GM21529 (cell line): ENCODE measurements at regions not wholly inside any gene's neighbourhood (a gene's known extent, or its start where the extent isn't known, plus 50 kb on each side); places are given as distances from the start of the nearest gene placed in this dataset.

ENCODE experiments used
- ATAC-seq: cut with Tn5 transposase; IDR thresholded peaks from one replicate; pipeline ENCODE4 v1.9.1; 2021; ENCODE audit not compliant: unreplicated experiment

DNA sequence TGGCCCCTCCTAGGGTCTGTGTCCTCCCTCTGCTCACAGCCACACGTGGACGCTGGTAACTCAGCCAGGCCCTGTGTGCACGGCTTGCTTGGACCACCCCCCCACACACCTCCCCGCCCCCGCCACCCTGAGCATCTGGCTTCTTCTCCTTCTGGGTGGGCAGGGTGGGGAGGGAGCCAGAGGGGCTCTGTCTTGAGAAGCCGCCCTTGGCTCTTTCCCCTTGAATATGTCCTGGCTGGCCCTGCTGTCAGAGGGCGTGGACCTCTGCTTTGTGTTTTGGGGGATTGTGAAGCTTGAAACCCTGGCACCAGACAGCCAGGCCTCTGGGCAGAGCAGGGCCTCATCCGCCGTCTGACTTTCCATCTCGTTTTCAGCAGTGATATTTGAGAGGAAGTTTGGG is 72.1 kb downstream of the GLI2 start:
- no peak for ATAC-seq

DNA sequence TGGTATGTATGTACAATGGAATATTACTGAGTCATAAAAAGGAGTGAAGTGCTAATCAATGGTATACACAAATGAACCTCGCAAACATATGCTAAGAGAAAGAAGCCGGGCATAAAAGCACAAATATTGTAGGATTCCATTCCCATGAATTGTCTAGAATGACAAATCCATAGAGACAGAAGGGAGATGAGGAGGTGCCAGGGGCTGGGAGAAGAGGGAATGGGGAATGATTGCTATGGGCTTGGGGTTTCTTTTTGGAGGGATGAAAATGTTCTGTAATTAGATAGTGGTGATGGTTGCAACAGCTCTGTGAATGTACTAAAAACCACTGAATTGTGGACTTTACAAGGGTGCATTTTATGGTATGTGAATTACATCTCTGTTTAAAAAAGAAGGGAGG is 73.5 kb downstream of the GLI2 start:
- ATAC-seq = no peak

DNA sequence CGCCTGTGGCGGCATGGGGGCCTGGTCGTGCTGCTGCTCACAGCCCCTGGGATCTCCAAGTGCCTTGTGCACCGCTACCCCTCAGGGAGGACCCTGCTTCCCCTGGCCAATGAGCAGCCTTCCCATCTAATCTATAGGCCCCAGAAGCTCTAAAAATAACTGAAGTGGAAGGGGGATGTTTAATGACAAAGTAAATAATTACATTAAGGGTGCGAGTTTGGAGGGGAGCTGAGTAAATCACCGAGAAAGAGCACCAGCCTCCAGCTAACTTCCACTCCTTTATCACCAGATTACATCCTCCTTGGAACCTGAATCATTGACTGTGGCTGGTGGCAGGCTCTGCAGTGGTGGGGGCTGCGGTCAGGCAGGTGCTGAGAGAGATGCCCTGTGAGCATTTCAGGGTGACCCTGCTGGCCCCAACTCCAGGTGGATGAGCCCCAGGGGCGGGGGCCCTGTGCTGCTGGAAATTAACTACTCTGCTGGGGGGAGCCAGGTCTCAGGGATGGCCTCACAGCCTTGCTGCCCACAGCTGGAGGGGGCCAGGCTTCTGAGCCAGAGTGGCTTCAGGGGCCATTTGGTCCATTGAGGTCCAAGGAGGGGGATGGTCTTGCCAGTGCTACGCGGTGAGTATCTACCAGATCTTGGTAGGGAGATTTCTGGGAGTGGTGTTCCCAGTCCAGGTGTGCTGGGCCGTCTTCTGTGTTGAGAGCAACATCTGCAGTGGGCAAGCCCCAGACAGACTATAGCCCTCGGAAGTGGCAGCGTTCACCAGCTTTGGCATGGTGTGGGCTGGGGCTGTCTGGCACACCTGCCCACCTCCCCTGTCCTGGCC is 74.2 kb downstream of the GLI2 start:
- ATAC-seq = no peak

DNA sequence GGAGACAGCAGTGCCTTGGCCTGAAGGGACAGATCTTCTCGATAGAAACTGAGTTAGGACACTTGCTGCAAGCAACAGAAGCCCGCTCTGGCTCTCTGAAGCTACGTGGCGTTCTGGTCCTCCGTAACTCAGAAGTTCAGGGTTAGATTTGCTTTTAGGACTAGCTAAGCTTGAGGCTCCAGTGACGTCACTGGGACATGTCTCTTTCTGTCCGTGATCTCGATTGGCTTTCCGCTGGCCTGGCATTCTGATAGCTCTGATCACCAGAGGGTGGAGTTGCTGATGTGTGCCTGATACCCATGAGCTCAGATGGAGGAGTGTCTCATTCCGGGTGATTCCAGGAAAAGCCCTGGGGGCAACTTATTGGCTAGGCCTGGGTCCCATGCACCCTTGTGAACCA is 75.0 kb downstream of the GLI2 start:
- ATAC-seq = no peak

DNA sequence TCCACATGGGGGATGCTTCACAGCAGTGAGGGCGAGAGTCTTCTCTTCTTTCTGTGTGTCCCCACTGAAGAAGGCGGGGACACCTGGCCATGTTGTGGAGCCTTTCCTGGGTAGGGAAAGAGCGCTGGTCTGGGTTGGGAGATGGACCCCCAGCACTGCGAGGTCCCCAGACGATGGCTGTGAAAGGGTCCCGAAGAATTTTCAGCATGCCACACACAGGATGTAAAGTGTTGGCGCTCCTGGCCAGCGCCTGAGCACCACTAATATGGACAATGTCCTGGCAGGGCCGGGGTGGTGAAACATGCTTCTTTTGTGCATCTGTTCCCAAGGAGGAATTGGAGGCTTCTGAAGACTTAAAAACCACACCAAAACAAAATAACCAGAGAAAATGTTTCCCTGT is 77.2 kb downstream of the GLI2 start:
- ATAC-seq = no peak

DNA sequence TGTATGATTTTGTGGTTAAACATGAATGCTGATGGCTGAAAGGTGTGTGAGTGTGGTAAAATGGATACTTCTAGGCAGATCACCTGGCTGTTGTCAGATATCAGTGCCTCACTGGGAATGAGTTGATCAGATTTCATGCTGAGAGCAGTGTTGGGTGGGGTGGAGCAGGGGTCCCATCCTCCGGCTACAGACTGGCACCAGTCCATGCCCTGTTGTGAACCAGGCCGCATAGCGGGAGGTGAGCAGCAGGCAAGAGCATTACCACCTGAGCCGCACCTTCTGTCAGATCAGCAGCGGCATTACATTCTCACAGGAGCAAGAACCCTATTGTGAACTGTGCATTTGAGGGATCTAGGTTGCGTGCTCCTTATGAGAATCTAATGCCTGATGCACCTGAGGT is 78.7 kb downstream of the GLI2 start:
- no peak for ATAC-seq

DNA sequence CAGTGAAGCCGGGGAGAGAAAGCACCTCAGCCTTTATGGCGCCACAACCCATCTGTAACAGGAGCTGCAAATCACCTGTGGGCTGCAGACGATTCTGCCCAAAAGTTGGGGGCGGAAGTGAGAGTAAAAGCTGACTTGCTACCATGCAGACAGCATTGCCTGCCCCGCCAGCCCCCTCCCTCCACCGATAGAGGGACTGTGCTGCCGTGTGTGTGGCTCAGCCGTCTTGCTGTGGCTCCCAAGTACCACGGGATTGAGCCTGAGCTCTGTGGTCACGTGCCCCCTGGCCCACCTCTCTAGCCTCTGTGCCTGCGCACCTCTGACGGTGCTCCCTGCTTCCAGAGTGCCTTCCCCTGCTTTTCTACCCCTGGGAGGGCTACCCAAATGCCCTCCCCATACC is 79.6 kb downstream of the GLI2 start:
- ATAC-seq = no peak

DNA sequence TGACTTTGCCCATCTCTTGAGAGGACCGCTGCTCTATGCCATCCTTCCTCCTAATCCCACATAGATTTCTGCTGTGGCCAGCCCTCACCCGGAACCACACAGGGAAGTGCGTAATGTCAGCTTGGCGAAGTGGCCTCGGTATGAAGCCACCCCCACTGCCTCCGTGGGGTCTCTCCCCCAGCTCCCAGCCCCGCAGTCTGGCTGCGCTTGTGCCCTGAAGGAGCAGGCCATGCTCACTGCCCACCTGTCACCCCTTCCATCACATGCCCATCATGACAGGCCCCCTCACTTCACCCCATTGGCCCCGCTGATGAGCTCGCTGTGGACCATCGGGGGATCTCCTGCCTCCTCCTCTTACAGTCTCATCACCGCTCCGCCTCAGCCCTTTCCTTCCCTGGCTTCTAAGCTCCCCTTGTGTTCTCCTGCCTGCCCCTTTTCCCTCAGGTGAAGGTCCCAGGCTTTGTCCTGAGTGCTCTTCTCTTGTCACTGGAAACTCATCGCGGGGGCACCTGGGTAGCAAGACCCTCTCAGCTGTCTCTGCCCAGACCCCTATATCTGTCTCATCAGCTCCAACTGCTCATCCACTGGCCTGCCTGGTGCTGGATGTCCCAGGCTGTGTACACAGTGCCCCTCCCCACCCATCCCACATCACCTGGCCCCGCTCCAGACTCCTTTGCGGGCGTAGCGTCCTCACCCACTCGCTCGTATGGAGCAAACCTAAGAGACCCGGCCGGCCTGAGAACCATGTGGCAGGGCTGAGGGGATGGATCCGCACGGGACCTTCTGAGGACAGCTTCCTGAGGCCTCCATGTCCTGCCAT is 81.7 kb downstream of the GLI2 start:
- ATAC-seq = no peak

DNA sequence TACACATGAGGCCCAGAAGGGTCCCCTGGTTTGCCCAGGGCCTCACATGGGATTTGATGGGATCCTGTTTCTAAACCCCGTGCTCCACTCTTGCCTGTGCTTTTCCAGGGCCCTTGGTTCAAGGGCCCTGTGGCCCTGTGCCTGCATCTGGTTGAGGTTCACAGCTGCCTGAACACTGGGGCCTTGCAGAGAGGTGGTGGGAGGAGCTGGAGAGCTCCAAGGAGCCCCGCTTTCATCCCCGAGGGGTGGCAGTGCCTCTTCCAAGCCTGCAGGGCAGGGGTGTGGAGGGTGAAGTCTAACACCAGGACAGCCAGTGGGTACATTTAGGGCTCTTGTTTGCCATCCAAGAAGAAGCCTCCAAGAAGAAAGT is 82.3 kb downstream of the GLI2 start:
- no peak for ATAC-seq

DNA sequence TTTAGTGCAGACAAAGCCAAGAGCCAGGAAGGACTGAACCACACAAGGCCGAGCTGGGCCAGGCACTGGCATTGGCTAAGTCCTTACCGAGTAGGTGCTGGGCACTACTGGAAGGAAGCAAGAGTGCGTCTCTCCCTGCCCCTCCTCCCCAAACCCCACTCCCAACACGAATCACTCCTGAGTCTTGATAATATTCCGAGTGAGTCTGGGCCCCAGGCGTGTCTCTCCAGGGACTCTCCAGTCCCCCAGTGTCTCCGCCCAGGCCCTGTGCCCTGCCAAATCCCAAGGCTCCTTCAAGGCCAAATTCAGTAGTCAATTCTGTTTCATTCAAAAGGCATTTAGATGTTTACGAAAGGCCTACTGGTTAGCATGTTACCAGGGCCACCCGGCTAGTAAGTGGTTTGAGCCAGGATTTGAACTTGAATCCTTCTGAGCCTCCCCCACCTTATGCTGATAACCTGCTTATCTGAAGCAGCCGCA is 82.8 kb downstream of the GLI2 start:
- ATAC-seq = no peak

DNA sequence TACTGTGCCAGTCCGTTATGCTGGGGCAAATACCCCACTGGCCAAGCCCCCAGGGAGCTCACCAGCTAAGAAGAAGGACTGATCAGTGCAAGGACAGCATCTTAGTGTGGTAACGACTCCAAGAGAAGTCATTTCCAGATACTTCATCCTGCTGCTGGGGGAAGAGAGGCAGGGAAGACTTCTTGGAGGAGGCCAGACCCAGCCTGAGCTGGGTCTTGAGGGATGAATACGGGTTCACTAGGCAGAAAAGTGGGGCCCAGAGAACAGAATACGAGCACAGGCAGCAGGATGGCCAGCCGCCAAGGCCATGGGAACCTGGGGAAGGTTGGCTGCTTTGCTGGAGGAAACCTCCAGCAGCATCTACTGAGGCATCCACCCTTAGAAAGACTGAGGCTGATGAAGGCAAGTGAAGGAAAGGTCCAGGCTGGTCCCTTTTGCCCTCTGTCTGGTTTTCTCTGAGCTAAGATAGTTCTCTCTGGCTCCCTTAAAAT is 84.1 kb downstream of the GLI2 start:
- no peak for ATAC-seq

DNA sequence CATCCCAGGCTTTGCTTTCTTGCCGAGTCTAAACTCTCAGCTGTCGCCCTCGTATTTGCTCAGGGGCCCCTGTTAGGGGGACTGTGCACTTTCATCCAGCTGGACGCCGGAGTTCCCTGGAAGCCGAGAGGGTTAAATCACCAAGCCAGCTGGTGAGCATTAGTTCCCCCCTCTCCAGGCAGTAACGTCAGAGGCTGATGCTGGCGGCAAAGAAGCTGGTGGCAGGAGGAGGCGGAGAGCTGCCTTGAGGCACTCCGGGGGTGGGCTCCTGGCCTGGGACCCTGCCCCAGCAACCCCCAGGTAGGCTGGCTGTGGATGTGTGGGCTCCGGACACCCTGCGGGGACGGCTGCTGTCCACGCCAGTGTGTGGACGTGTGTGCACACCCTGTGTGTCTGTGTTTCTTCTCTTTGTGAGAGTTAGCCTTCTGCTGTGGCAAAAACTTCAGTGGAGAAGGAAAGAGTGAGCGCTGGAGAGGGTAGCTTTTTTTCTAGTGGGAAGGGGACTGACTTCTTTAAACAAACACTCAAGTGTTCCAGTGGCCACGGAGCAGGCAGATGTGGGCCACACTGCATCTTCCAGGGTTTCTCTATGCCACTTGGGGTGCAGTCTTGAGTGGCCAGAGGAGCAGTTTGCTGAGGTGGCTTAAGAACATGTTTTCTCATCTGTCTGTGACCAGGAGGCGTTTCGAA is 84.7 kb downstream of the GLI2 start:
- ATAC-seq = no peak

DNA sequence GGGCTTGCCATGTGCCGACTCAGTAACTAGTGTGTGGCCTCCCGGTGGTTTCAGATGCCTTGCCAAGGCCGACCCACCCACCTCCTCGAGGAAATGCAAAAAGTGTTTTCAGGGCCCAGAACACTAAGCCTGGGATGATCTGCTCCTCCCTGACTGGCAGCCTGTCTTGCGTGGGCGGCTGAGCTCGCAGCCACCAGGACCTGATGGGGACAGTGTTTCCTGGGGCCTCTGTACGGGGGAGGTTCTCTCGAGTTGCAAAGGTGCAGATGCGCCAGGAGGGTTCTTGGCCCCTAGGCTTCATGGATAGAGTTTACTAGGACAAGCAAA is 85.2 kb downstream of the GLI2 start:
- ATAC-seq = no peak

DNA sequence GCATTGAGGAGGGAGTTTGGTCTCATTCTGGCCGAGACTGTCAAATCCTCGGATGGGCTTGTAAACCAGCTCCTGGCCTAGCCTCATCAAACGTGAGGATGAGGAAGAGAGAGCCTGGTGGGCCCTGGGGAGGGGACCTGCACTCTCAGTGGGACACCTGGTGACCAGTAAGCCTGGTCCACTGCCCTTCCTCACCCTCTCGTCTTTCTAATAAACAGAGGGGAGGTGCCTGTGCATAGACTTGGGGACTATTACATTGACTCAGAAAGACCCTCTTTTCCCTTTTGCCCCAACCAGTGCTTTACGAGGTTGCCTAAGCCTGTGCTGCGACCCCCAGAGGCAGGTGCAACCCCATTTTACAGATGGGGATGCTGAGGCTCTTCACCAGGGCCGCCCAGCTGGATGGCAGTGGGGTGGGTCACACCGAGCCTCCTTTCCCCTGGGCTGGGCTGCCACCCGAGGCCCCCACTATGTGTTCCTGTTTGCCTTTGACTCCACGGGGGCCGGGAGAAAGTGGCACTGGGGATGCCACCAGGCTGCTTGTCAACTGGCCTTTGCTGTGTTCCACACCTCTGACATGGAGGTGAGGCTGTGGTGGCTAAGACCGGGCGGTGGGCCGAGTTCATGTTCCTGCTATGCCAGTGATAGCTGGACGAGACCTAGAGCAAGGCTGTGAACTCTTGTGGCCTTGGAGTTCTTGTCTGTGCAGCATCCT is 85.9 kb downstream of the GLI2 start:
- no peak for ATAC-seq

DNA sequence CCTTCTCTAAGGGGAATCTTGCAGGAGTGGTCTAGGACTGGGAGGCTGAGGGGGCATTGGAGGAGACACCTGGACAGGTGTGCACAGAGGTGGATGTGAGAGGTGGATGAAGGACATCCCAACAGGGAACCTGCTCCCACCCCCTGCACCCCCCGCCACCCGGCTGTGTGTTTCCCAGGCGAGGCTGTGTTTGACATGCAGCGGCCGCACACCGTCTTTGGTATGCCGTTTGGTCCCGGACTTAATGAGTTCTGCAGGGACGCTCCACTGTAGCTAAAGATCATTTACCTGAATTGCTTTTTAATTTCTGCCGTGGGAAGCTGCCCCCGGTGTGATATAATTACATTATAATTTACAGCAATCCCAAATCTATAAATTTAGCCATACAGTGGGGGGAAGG is 87.3 kb downstream of the GLI2 start:
- ATAC-seq = no peak

DNA sequence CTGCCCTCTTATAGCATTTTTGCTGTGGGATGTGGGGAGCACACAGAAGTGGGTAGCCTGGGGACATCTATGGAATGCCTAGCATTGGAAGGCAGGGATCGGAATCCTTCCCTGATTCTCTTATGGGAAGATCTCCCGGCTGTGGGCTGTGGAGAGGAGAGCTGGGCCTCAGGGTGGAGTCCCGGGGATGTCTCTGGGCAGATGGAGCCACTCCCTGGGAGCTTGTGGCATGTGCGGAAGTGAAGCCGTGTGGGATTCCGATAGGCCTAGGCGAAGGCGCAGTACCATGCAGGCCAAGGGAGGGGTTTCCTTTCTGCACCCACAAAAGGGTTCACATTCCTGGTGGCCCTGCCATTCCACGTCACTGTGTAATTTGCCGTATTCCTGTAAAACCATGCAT is 87.9 kb downstream of the GLI2 start:
- no peak for ATAC-seq

DNA sequence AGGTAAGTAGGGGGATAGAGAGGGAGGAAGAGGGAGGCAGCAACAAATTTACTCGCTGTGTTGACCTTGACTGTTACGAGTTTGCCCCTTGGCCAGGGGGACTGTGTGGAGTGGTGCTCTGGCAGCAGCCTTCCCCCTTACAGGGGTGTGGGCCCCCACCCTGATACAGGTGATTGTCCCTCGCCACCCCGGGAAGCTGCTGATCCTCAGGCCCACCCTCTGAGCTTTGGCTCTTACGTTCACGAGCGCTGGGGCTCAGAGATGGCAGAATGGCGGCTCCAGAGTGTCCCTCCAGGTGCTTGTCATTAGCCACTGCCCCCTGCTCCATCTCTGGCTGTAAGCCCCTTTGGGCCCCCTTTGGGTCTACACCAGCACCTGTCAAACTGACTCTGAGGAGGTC is 88.6 kb downstream of the GLI2 start:
- no peak for ATAC-seq

DNA sequence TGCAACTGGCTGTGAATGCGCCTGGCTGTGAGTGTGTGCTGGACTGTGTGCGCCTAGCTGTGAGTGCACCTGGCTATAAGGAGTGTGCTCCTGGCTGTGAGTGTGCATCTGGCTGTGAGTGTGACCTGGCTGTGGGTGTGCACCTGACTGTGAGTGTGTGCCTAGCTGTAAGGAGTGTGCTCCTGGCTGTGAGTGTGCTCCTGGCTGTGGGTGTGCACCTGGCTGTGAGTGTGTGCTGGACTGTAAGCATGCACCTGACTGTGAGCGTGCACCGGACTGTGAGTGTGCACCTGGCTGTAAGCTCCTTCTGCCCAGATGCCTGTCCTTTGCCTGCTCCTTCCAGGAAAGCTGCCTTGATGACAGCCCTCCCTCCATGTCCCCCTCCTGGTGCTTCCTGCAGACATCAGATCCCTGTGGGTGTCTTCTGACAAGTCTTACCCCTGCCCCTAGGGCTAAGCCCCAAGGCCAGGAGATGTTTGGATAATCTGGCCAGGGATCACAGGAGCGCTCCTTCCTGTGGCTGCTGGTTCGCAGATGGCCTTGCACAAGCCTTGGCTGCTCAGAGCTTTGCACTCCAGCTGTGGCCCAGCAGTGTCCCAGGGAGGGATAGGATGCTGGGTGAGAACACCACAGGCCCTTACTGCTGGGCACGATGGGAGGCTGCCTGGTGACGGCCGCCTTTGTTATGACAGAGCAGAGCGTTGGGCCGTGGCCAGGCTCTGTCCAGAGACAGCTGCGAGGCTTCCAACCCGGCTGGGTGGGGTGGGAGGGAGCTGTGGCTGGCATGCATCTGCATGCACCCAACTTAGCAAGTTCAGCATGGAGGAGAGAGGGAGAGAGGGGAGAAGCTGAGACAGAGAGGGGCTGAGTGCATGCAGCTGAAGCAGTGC is 89.9 kb downstream of the GLI2 start:
- no peak for ATAC-seq

DNA sequence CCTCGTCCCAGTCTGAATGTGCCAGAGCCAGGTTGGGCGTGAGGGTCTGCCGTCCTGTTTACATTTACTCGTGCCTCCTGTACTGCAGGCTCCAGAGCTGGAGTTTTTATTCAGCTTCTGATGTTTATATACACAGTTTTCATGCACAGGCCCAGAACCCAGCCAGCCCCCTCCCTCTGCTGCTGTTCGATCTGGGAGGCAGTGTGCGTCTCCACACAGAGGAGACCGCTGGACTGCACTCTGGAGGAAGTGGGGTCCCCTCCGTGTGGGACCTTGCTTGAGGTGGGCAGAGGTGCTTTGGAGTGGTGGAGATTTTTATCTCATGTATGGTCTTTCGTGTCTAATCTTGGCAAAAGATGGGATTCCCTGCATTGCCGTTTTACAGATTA is 90.6 kb downstream of the GLI2 start:
- no peak for ATAC-seq

DNA sequence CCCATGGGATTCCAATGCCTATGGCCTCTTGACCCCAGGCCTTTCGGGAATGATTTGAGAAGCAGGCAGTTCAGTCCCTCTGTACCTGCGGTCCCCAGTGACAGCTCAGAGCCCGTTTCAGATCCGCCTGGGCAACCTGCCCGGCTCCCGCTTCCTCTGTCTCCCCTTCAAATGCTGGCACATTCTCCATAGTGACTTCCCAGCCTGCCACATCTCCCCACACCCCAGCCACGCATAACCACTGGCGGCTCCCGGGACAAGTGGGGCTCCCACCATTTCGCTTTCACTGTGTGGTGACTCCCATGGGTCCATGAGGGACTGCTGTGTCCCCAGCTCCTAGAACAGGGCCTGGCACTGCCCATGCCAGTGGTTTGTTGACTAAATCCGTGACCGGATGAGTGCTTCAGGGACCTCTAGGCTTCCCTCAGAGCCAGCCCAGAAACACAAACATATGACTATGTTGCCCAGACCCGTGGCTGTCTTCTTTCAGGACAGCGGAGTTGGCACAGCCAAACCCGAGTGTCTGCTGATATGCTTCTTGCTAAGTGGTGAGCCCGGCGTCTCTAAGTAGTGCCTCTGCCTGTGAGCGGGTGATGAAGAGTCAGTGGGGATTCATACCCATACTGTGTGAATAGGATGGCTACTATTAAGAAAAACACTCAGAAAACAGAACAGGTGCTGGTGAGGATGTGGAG is 91.2 kb downstream of the GLI2 start:
- no peak for ATAC-seq
